OCI-LY3 (cell line): ENCODE measurements at regions not wholly inside any gene's neighbourhood (a gene's known extent, or its start where the extent isn't known, plus 50 kb on each side); places are given as distances from the start of the nearest gene placed in this dataset.

Experiments
- H2AFZ ChIP-seq: fragments of 200-600, 300-600 bp; shearing (Covaris generic); 2 replicates; pipeline ENCODE4 v1.6.0; 2014; ENCODE audit warnings: antibody characterized with exemption, low read depth, low read length
- H3K27ac ChIP-seq: fragments of 200-600, 300-600 bp; sonication (generic); 2 replicates; pipeline ENCODE4 v1.5.1; 2014; ENCODE audit warnings: mild to moderate bottlenecking, low read length, moderate library complexity, mixed read lengths
- H3K27me3 ChIP-seq: fragments of 200-600, 300-600 bp; sonication (generic); 2 replicates; pipeline ENCODE4 v1.6.1; 2014; ENCODE audit warnings: low read depth, low read length, mixed read lengths
- H3K36me3 ChIP-seq: fragments of 200-600, 300-600 bp; sonication (generic); replicated peaks from 2 replicates; pipeline ENCODE3; 2014; ENCODE audit warnings: low read depth, low read length, mixed read lengths
- H3K4me1 ChIP-seq: fragments of 300-600, 200-600 bp; sonication (generic); 2 replicates; pipeline ENCODE4 v1.6.1; 2014; ENCODE audit warnings: low read length, mixed read lengths
- H3K4me2 ChIP-seq: fragments of 200-600, 300-600 bp; sonication (generic); 2 replicates; pipeline ENCODE4 v1.6.1; 2014; ENCODE audit warnings: low read length, mixed read lengths
- H3K4me3 ChIP-seq: fragments of 300-600, 200-600 bp; sonication (generic); 2 replicates; pipeline ENCODE4 v1.5.1; 2014; ENCODE audit warnings: antibody characterized with exemption, mild to moderate bottlenecking, low read length, moderate library complexity
- H3K79me2 ChIP-seq: fragments of 300-600, 200-600 bp; shearing (Covaris generic); 2 replicates; pipeline ENCODE4 v1.6.1; 2014; ENCODE audit warnings: mild to moderate bottlenecking, low read length, mixed read lengths
- H3K9ac ChIP-seq: fragments of 300-600, 200-600 bp; shearing (Covaris generic); 2 replicates; pipeline ENCODE4 v1.6.0; 2014; ENCODE audit warnings: mild to moderate bottlenecking, low read length, moderate library complexity
- H3K9me3 ChIP-seq: fragments of 200-600, 300-600 bp; shearing (Covaris generic); 2 replicates; pipeline ENCODE4 v1.6.1; 2014; ENCODE audit warnings: low read length, mixed read lengths; ENCODE audit not compliant: insufficient read depth
- H4K20me1 ChIP-seq: fragments of 200-600, 300-600 bp; sonication (generic); 2 replicates; pipeline ENCODE4 v1.6.1; 2016; ENCODE audit warnings: low read length, mixed read lengths; ENCODE audit not compliant: insufficient read depth
- CTCF ChIP-seq: fragments of 200-600, 300-600 bp; sonication (generic); IDR thresholded peaks from 2 replicates; pipeline ENCODE4 v1.5.1; 2014; ENCODE audit warnings: antibody characterized with exemption, low read length, low read depth
- EZH2phosphoT487 ChIP-seq: fragments of 200-600 bp; shearing (Covaris generic); IDR thresholded peaks from 2 replicates; pipeline ENCODE4 v1.6.1; 2018; ENCODE audit warnings: antibody characterized with exemption, mixed run types, low read depth

- Histone ChIP-seq H3K4me3 (no peak overlapping the region), H3K4me2 (no peak overlapping the region), H3K9me3 (no peaks in the 10 kb centered on the region), H4K20me1 (0 out of 2 replicates have a peak, but pooled peaks cover 3% of the 10 kb centered on the region), H3K9ac (no peak overlapping the region), H3K27ac (no peak overlapping the region), H3K36me3 (no peaks in the 10 kb centered on the region), H3K79me2 (no peaks in the 10 kb centered on the region), H3K27me3 (peaks cover 16% of the 10 kb centered on the region), H3K4me1 (no peaks in the 10 kb centered on the region), H2AFZ (no peak overlapping the region)
- TF ChIP-seq CTCF (no peak), EZH2phosphoT487 (no peak)
Observed at GRCh38 chr15:94130504-94130903, 100.9 kb upstream of the MCTP2 start.

GRCh38 chr15:94127006-94127405 lies 104.4 kb upstream of the MCTP2 start:
- Histone ChIP-seq H4K20me1 (0 out of 2 replicates have a peak, but pooled peaks cover 3% of the 10 kb centered on the region), H3K4me2 (no peak overlapping the region), H3K79me2 (no peaks in the 10 kb centered on the region), H2AFZ (no peak overlapping the region), H3K27ac (no peak overlapping the region), H3K4me1 (no peaks in the 10 kb centered on the region), H3K4me3 (no peak overlapping the region), H3K9ac (no peak overlapping the region), H3K27me3 (peaks cover 24% of the 10 kb centered on the region), H3K9me3 (no peaks in the 10 kb centered on the region), H3K36me3 (no peaks in the 10 kb centered on the region)
- no peak for TF ChIP-seq EZH2phosphoT487
- no peak for TF ChIP-seq CTCF

- H2AFZ ChIP-seq: no peak overlapping the region
- no peaks in the 10 kb centered on the region for H3K9me3 ChIP-seq
- TF ChIP-seq EZH2phosphoT487 (no peak), CTCF (no peak)
- H3K27me3 ChIP-seq: peaks cover 24% of the 10 kb centered on the region; the same call in 1 of the 2 replicates
- H3K79me2 ChIP-seq: no peaks in the 10 kb centered on the region
- no peak overlapping the region for H3K4me3 ChIP-seq
- H3K4me1 ChIP-seq: no peaks in the 10 kb centered on the region
- H4K20me1 ChIP-seq: 0 out of 2 replicates have a peak, but pooled peaks cover 3% of the 10 kb centered on the region
- H3K4me2 ChIP-seq: no peak overlapping the region
- no peak overlapping the region for H3K9ac ChIP-seq
- no peaks in the 10 kb centered on the region for H3K36me3 ChIP-seq
- H3K27ac ChIP-seq: no peak overlapping the region
Observed at GRCh38 chr15:94125698-94126097, 105.7 kb upstream of the MCTP2 start.

- TF ChIP-seq EZH2phosphoT487 (no peak), CTCF (no peak)
- Histone ChIP-seq H3K4me1 (no peaks in the 10 kb centered on the region), H3K9me3 (no peaks in the 10 kb centered on the region), H3K36me3 (no peaks in the 10 kb centered on the region), H3K27me3 (peaks cover 24% of the 10 kb centered on the region; the same call in 1 of the 2 replicates), H2AFZ (no peak overlapping the region), H3K9ac (no peak overlapping the region), H4K20me1 (0 out of 2 replicates have a peak, but pooled peaks cover 3% of the 10 kb centered on the region), H3K4me3 (no peak overlapping the region), H3K79me2 (no peaks in the 10 kb centered on the region), H3K27ac (no peak overlapping the region), H3K4me2 (no peak overlapping the region)
Observed at GRCh38 chr15:94125156-94125555, 106.2 kb upstream of the MCTP2 start.
